OCI-LY3 (cell line): ENCODE measurements at regions not wholly inside any gene's neighbourhood (a gene's known extent, or its start where the extent isn't known, plus 50 kb on each side); places are given as distances from the start of the nearest gene placed in this dataset.

ENCODE experiments used
- H2AFZ ChIP-seq: fragments of 200-600, 300-600 bp; shearing (Covaris generic); 2 replicates; pipeline ENCODE4 v1.6.0; 2014; ENCODE audit warnings: antibody characterized with exemption, low read depth, low read length
- H3K27ac ChIP-seq: fragments of 200-600, 300-600 bp; sonication (generic); 2 replicates; pipeline ENCODE4 v1.5.1; 2014; ENCODE audit warnings: mild to moderate bottlenecking, low read length, moderate library complexity, mixed read lengths
- H3K27me3 ChIP-seq: fragments of 200-600, 300-600 bp; sonication (generic); 2 replicates; pipeline ENCODE4 v1.6.1; 2014; ENCODE audit warnings: low read depth, low read length, mixed read lengths
- H3K36me3 ChIP-seq: fragments of 200-600, 300-600 bp; sonication (generic); replicated peaks from 2 replicates; pipeline ENCODE3; 2014; ENCODE audit warnings: low read depth, low read length, mixed read lengths
- H3K4me1 ChIP-seq: fragments of 300-600, 200-600 bp; sonication (generic); 2 replicates; pipeline ENCODE4 v1.6.1; 2014; ENCODE audit warnings: low read length, mixed read lengths
- H3K4me2 ChIP-seq: fragments of 200-600, 300-600 bp; sonication (generic); 2 replicates; pipeline ENCODE4 v1.6.1; 2014; ENCODE audit warnings: low read length, mixed read lengths
- H3K4me3 ChIP-seq: fragments of 300-600, 200-600 bp; sonication (generic); 2 replicates; pipeline ENCODE4 v1.5.1; 2014; ENCODE audit warnings: antibody characterized with exemption, mild to moderate bottlenecking, low read length, moderate library complexity
- H3K79me2 ChIP-seq: fragments of 300-600, 200-600 bp; shearing (Covaris generic); 2 replicates; pipeline ENCODE4 v1.6.1; 2014; ENCODE audit warnings: mild to moderate bottlenecking, low read length, mixed read lengths
- H3K9ac ChIP-seq: fragments of 300-600, 200-600 bp; shearing (Covaris generic); 2 replicates; pipeline ENCODE4 v1.6.0; 2014; ENCODE audit warnings: mild to moderate bottlenecking, low read length, moderate library complexity
- H3K9me3 ChIP-seq: fragments of 200-600, 300-600 bp; shearing (Covaris generic); 2 replicates; pipeline ENCODE4 v1.6.1; 2014; ENCODE audit warnings: low read length, mixed read lengths; ENCODE audit not compliant: insufficient read depth
- H4K20me1 ChIP-seq: fragments of 200-600, 300-600 bp; sonication (generic); 2 replicates; pipeline ENCODE4 v1.6.1; 2016; ENCODE audit warnings: low read length, mixed read lengths; ENCODE audit not compliant: insufficient read depth
- CTCF ChIP-seq: fragments of 200-600, 300-600 bp; sonication (generic); IDR thresholded peaks from 2 replicates; pipeline ENCODE4 v1.5.1; 2014; ENCODE audit warnings: antibody characterized with exemption, low read length, low read depth
- EZH2phosphoT487 ChIP-seq: fragments of 200-600 bp; shearing (Covaris generic); IDR thresholded peaks from 2 replicates; pipeline ENCODE4 v1.6.1; 2018; ENCODE audit warnings: antibody characterized with exemption, mixed run types, low read depth

GRCh38 chr11:80162387-80162786 lies 721.6 kb upstream of the TENM4 start:
- no peak overlapping the region for H3K27ac ChIP-seq
- H3K36me3 ChIP-seq: no peaks in the 10 kb centered on the region
- H3K4me1 ChIP-seq: peaks cover 13% of the 10 kb centered on the region
- no peaks in the 10 kb centered on the region for H3K27me3 ChIP-seq
- no peaks in the 10 kb centered on the region for H3K79me2 ChIP-seq
- H3K9ac ChIP-seq: no peak overlapping the region
- no peak overlapping the region for H2AFZ ChIP-seq
- no peak overlapping the region for H3K4me3 ChIP-seq
- no peaks in the 10 kb centered on the region for H3K9me3 ChIP-seq
- H3K4me2 ChIP-seq: no peak overlapping the region
- TF ChIP-seq EZH2phosphoT487 (no peak), CTCF (no peak)
- no peaks in the 10 kb centered on the region for H4K20me1 ChIP-seq

GRCh38 chr11:80157447-80157846 lies 716.6 kb upstream of the TENM4 start:
- Histone ChIP-seq H2AFZ (no peak overlapping the region), H3K79me2 (no peaks in the 10 kb centered on the region), H3K4me1 (peaks cover 6% of the 10 kb centered on the region; the same call in 1 of the 2 replicates), H3K27me3 (no peaks in the 10 kb centered on the region), H3K27ac (no peak overlapping the region), H4K20me1 (no peaks in the 10 kb centered on the region), H3K9ac (no peak overlapping the region), H3K4me2 (no peak overlapping the region), H3K36me3 (no peaks in the 10 kb centered on the region), H3K9me3 (no peaks in the 10 kb centered on the region), H3K4me3 (no peak overlapping the region)
- TF ChIP-seq EZH2phosphoT487: no peak
- TF ChIP-seq CTCF: no peak

- TF ChIP-seq EZH2phosphoT487: no peak
- no peak for TF ChIP-seq CTCF
- no peaks in the 10 kb centered on the region for H3K9me3 ChIP-seq
- H3K4me2 ChIP-seq: no peak overlapping the region
- H3K27me3 ChIP-seq: no peaks in the 10 kb centered on the region
- no peak overlapping the region for H2AFZ ChIP-seq
- H4K20me1 ChIP-seq: no peaks in the 10 kb centered on the region
- H3K36me3 ChIP-seq: no peaks in the 10 kb centered on the region
- H3K4me3 ChIP-seq: no peak overlapping the region
- peaks cover 11% of the 10 kb centered on the region; the same call in 1 of the 2 replicates for H3K4me1 ChIP-seq
- no peaks in the 10 kb centered on the region for H3K79me2 ChIP-seq
- no peak overlapping the region for H3K9ac ChIP-seq
- no peak overlapping the region for H3K27ac ChIP-seq
Measured at GRCh38 chr11:80156062-80156461, 715.2 kb upstream of the TENM4 start.

- Histone ChIP-seq H3K9ac (no peak overlapping the region), H3K27ac (no peak overlapping the region), H3K4me3 (no peak overlapping the region), H3K27me3 (no peaks in the 10 kb centered on the region), H4K20me1 (no peaks in the 10 kb centered on the region), H3K36me3 (no peaks in the 10 kb centered on the region), H2AFZ (peak overlapping the region; percentile 89), H3K4me2 (peak overlapping the region; percentile 41), H3K9me3 (no peaks in the 10 kb centered on the region), H3K4me1 (peaks cover 11% of the 10 kb centered on the region; the same call in 1 of the 2 replicates), H3K79me2 (no peaks in the 10 kb centered on the region)
- peak; percentile 96 for TF ChIP-seq CTCF
- no peak for TF ChIP-seq EZH2phosphoT487
Measured at GRCh38 chr11:80155412-80156017, 714.7 kb upstream of the TENM4 start.
